ENCODE measurements at regions not wholly inside any gene's neighbourhood (a gene's known extent, or its start where the extent isn't known, plus 50 kb on each side); places are given as distances from the start of the nearest gene placed in this dataset.

GRCh38 chr3:5846261-5846660, 658.8 kb downstream of the EDEM1 start:
- no peaks in the 10 kb centered on the region for H3K4me1 ChIP-seq
- DNase-seq, result no peak
- no peak overlapping the region for H3K27ac ChIP-seq
- no peaks in the 10 kb centered on the region for H3K27me3 ChIP-seq (replicated peaks in 1 of 7)
- WGBS, 5 donors, result 65 to 85% (median 72%) methylated on average over 1 of the region's 1 CpG
- no peaks in the 10 kb centered on the region for H3K36me3 ChIP-seq
- peaks cover 0 to 5% (median 0%) of the 10 kb centered on the region in 8 donors for H3K9me3 ChIP-seq
- TF ChIP-seq POLR2A (IDR thresholded peaks at IDR 0.05), result no peak
- no peak for TF ChIP-seq POLR2AphosphoS5 (IDR thresholded peaks at IDR 0.05)
- TF ChIP-seq, protein P1, sequence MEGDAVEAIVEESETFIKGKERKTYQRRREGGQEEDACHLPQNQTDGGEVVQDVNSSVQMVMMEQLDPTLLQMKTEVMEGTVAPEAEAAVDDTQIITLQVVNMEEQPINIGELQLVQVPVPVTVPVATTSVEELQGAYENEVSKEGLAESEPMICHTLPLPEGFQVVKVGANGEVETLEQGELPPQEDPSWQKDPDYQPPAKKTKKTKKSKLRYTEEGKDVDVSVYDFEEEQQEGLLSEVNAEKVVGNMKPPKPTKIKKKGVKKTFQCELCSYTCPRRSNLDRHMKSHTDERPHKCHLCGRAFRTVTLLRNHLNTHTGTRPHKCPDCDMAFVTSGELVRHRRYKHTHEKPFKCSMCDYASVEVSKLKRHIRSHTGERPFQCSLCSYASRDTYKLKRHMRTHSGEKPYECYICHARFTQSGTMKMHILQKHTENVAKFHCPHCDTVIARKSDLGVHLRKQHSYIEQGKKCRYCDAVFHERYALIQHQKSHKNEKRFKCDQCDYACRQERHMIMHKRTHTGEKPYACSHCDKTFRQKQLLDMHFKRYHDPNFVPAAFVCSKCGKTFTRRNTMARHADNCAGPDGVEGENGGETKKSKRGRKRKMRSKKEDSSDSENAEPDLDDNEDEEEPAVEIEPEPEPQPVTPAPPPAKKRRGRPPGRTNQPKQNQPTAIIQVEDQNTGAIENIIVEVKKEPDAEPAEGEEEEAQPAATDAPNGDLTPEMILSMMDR (IDR thresholded peaks at IDR 0.05 in 8 of 11, conservative IDR thresholded peaks at IDR 0.05 in 3 of 11), result no peak
- H3K4me3 ChIP-seq, result no peak overlapping the region
- intact Hi-C loops (cut with DNase I; ENCODE audit: low total_unique reads), result no loop called here

DNA sequence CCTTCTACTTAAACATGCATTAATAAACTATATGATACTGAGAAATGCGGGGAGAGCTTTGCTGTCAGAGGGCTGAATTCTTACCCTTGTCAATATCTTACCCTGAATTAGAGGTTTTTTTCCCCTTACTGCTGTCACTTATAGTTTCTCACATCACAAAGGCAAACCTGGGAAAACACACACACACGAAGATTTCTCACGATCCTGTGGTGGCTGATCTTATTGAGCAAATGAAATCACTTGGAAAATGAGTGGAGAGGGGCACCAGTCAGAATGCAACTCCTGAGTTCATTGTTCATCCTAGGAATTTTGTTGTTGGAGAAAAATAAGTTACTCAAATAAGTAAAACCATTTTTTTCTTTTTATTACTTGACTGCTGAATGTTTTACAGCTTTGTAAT, 673.6 kb downstream of the EDEM1 start:
- TF ChIP-seq POLR2AphosphoS5 (IDR thresholded peaks at IDR 0.05) (no peak), POLR2A (IDR thresholded peaks at IDR 0.05) (no peak)
- TF ChIP-seq, protein P1 (IDR thresholded peaks at IDR 0.05 in 8 of 11, conservative IDR thresholded peaks at IDR 0.05 in 3 of 11), result no peak
- Histone ChIP-seq H3K27ac (no peak overlapping the region), H3K36me3 (no peaks in the 10 kb centered on the region), H3K27me3 (replicated peaks in 1 of 7) (no peaks in the 10 kb centered on the region), H3K4me1 (no peaks in the 10 kb centered on the region), H3K4me3 (no peak overlapping the region), H3K9me3 (no peaks in the 10 kb centered on the region)
- no peak for DNase-seq
- WGBS, 5 donors, result 45 to 56% (median 53%) methylated on average over 3 of the region's 3 CpGs
- intact Hi-C loops (cut with DNase I; ENCODE audit: low total_unique reads), result no loop called here

- Histone ChIP-seq H3K4me1 (no peaks in the 10 kb centered on the region), H3K36me3 (no peaks in the 10 kb centered on the region), H3K27me3 (replicated peaks in 1 of 7) (no peaks in the 10 kb centered on the region), H3K4me3 (no peak overlapping the region), H3K27ac (no peak overlapping the region), H3K9me3 (peaks cover 0 to 12% (median 2%) of the 10 kb centered on the region in 8 donors)
- TF ChIP-seq POLR2A (IDR thresholded peaks at IDR 0.05) (no peak), POLR2AphosphoS5 (IDR thresholded peaks at IDR 0.05) (no peak)
- TF ChIP-seq, protein P1 (IDR thresholded peaks at IDR 0.05 in 8 of 11, conservative IDR thresholded peaks at IDR 0.05 in 3 of 11), result no peak
- intact Hi-C loops (cut with DNase I; ENCODE audit: low total_unique reads), result no loop called here
- 81 to 90% (median 88%) methylated on average over 2 of the region's 2 CpGs for WGBS, 5 donors
- DNase-seq, result no peak
Observed at GRCh38 chr3:5874931-5875341, 687.4 kb downstream of the EDEM1 start.

- DNase-seq, result no peak
- H3K9me3 ChIP-seq, result no peaks in the 10 kb centered on the region
- intact Hi-C loops (cut with DNase I; ENCODE audit: low total_unique reads), result no loop called here
- H3K4me1 ChIP-seq, result no peaks in the 10 kb centered on the region
- H3K36me3 ChIP-seq, result no peaks in the 10 kb centered on the region
- H3K4me3 ChIP-seq, result no peak overlapping the region
- H3K27me3 ChIP-seq (replicated peaks in 1 of 7), result no peaks in the 10 kb centered on the region
- TF ChIP-seq, protein P1 (IDR thresholded peaks at IDR 0.05 in 8 of 11, conservative IDR thresholded peaks at IDR 0.05 in 3 of 11), result no peak
- TF ChIP-seq POLR2AphosphoS5 (IDR thresholded peaks at IDR 0.05) (no peak), POLR2A (IDR thresholded peaks at IDR 0.05) (no peak)
- WGBS, 5 donors, result 85 to 90% (median 86%) methylated on average over 3 of the region's 3 CpGs
- no peak overlapping the region for H3K27ac ChIP-seq
Observed at GRCh38 chr3:5888851-5889250, 701.3 kb downstream of the EDEM1 start.

Data from spleen (tissue), 11 donors.